ENCODE measurements at regions not wholly inside any gene's neighbourhood (a gene's known extent, or its start where the extent isn't known, plus 50 kb on each side); places are given as distances from the start of the nearest gene placed in this dataset.

DNA sequence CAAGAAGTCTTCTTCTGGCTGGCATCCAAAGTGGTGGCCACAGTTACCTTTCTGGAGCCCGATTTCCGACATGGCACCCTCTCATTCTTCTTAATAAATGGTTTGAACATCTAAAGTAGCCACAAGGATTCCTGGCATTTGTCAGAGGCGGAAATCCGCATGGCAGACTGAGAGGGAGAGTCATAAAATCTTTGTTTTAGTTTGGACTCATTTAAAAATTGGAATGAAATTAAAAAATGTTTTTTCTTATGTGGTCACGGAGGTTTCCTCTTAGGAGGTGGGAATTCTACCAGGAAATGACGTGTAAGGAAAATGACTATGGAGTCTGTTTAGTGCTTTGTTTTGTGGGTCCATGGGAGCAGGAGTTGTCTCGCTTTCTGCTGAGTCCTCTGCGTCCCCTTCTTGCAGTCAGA lies 133.0 kb upstream of the PTCH1 start:
- TF ChIP-seq, protein P1, sequence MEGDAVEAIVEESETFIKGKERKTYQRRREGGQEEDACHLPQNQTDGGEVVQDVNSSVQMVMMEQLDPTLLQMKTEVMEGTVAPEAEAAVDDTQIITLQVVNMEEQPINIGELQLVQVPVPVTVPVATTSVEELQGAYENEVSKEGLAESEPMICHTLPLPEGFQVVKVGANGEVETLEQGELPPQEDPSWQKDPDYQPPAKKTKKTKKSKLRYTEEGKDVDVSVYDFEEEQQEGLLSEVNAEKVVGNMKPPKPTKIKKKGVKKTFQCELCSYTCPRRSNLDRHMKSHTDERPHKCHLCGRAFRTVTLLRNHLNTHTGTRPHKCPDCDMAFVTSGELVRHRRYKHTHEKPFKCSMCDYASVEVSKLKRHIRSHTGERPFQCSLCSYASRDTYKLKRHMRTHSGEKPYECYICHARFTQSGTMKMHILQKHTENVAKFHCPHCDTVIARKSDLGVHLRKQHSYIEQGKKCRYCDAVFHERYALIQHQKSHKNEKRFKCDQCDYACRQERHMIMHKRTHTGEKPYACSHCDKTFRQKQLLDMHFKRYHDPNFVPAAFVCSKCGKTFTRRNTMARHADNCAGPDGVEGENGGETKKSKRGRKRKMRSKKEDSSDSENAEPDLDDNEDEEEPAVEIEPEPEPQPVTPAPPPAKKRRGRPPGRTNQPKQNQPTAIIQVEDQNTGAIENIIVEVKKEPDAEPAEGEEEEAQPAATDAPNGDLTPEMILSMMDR (IDR thresholded peaks at IDR 0.05), result no peak
- no peak for TF ChIP-seq POLR2A (IDR thresholded peaks at IDR 0.05)
